H9 (cell line): ENCODE measurements at regions not wholly inside any gene's neighbourhood (a gene's known extent, or its start where the extent isn't known, plus 50 kb on each side); places are given as distances from the start of the nearest gene placed in this dataset.

Experiments
- DNase-seq: peaks from one replicate; pipeline ENCODE4 v3.0.0-alpha.2; 2017
- H2AFZ ChIP-seq: one replicate; pipeline ENCODE4 v1.6.1; 2013; ENCODE audit warnings: mild to moderate bottlenecking, low read length, control low read depth, moderate library complexity
- H2AK5ac ChIP-seq: 2 replicates; pipeline ENCODE4 v1.6.1; 2013; ENCODE audit warnings: low read length, control low read depth, mixed read lengths; ENCODE audit not compliant: insufficient read length
- H2BK120ac ChIP-seq: one replicate; pipeline ENCODE4 v1.6.1; 2013; ENCODE audit warnings: low read depth, mild to moderate bottlenecking, low read length, control low read depth, inconsistent platforms; ENCODE audit not compliant: poor library complexity, severe bottlenecking
- H2BK12ac ChIP-seq: 2 replicates; pipeline ENCODE4 v1.6.1; 2013; ENCODE audit warnings: low read length, control low read depth, mixed read lengths, low read depth; ENCODE audit not compliant: insufficient read length
- H2BK15ac ChIP-seq: 2 replicates; pipeline ENCODE4 v1.6.1; 2013; ENCODE audit warnings: low read depth, low read length, control low read depth
- H2BK20ac ChIP-seq: one replicate; pipeline ENCODE4 v1.6.1; 2013; ENCODE audit warnings: low read depth, mild to moderate bottlenecking, low read length, control low read depth, inconsistent platforms; ENCODE audit not compliant: poor library complexity, severe bottlenecking
- H2BK5ac ChIP-seq: 2 replicates; pipeline ENCODE4 v1.6.1; 2013; ENCODE audit warnings: low read length, control low read depth, mixed read lengths; ENCODE audit not compliant: insufficient read length
- H3K14ac ChIP-seq: 2 replicates; pipeline ENCODE4 v1.6.1; 2013; ENCODE audit warnings: low read length, control low read depth; ENCODE audit not compliant: insufficient read depth
- H3K18ac ChIP-seq: 2 replicates; pipeline ENCODE4 v1.6.1; 2013; ENCODE audit warnings: low read depth, mild to moderate bottlenecking, mixed read lengths, low read length, control low read depth; ENCODE audit not compliant: insufficient read length
- H3K23ac ChIP-seq: 2 replicates; pipeline ENCODE4 v1.6.1; 2013; ENCODE audit warnings: low read length, control low read depth, mixed read lengths, low read depth; ENCODE audit not compliant: insufficient read length
- H3K23me2 ChIP-seq: 2 replicates; pipeline ENCODE4 v1.6.1; 2013; ENCODE audit warnings: low read depth, mild to moderate bottlenecking, mixed read lengths, low read length, control low read depth; ENCODE audit not compliant: insufficient read length, poor library complexity, severe bottlenecking
- H3K27ac ChIP-seq: 2 replicates; pipeline ENCODE4 v1.5.1; 2013; ENCODE audit warnings: low read length, control low read depth, mixed read lengths, low read depth; ENCODE audit not compliant: insufficient read length
- H3K27me3 ChIP-seq: 2 replicates; pipeline ENCODE4 v1.6.1; 2013; ENCODE audit warnings: low read length, control low read depth, inconsistent platforms; ENCODE audit not compliant: insufficient read depth
- H3K4ac ChIP-seq: 2 replicates; pipeline ENCODE4 v1.6.1; 2013; ENCODE audit warnings: low read depth, mild to moderate bottlenecking, control low read depth, inconsistent platforms, low read length, moderate library complexity
- H3K4me1 ChIP-seq: 2 replicates; pipeline ENCODE4 v1.6.1; 2013; ENCODE audit warnings: low read length, control low read depth, inconsistent platforms; ENCODE audit not compliant: insufficient read depth
- H3K4me2 ChIP-seq: 2 replicates; pipeline ENCODE4 v1.6.1; 2013; ENCODE audit warnings: low read length, control low read depth, mixed read lengths; ENCODE audit not compliant: insufficient read length, insufficient read depth
- H3K56ac ChIP-seq: 2 replicates; pipeline ENCODE4 v1.6.1; 2013; ENCODE audit warnings: low read depth, mild to moderate bottlenecking, mixed read lengths, low read length, control low read depth; ENCODE audit not compliant: insufficient read length
- H3K79me1 ChIP-seq: 2 replicates; pipeline ENCODE4 v1.6.1; 2013; ENCODE audit warnings: low read depth, mild to moderate bottlenecking, moderate library complexity, low read length, control low read depth, inconsistent platforms; ENCODE audit not compliant: insufficient read depth, poor library complexity, severe bottlenecking
- H3K79me2 ChIP-seq: 2 replicates; pipeline ENCODE4 v1.6.1; 2013; ENCODE audit warnings: low read length, control low read depth, inconsistent platforms; ENCODE audit not compliant: insufficient read depth
- H3K9ac ChIP-seq: 2 replicates; pipeline ENCODE4 v1.6.1; 2013; ENCODE audit warnings: low read length, control low read depth, mixed read lengths; ENCODE audit not compliant: insufficient read length; ENCODE audit errors: extremely low read depth
- H3K9me3 ChIP-seq: one replicate; pipeline ENCODE4 v1.6.1; 2013; ENCODE audit warnings: low read depth, low read length, inconsistent platforms; ENCODE audit not compliant: control insufficient read depth
- H3T11ph ChIP-seq: one replicate; pipeline ENCODE4 v1.6.1; 2013; ENCODE audit warnings: mild to moderate bottlenecking, low read length, control low read depth, inconsistent platforms
- H4K20me1 ChIP-seq: one replicate; pipeline ENCODE4 v1.6.1; 2013; ENCODE audit not compliant: control insufficient read depth, insufficient read length, insufficient read depth
- H4K5ac ChIP-seq: 2 replicates; pipeline ENCODE4 v1.6.1; 2013; ENCODE audit warnings: low read depth, mild to moderate bottlenecking, mixed read lengths, low read length, control low read depth; ENCODE audit not compliant: insufficient read length
- H4K8ac ChIP-seq: replicated peaks from 2 replicates; pipeline ENCODE4 v1.6.1; 2013; ENCODE audit warnings: low read length, control low read depth, mixed read lengths, low read depth; ENCODE audit not compliant: insufficient read length
- H4K91ac ChIP-seq: 2 replicates; pipeline ENCODE4 v1.6.1; 2013; ENCODE audit warnings: low read depth, mild to moderate bottlenecking, moderate library complexity, mixed read lengths, low read length, control low read depth; ENCODE audit not compliant: insufficient read length
- H3K27ac Mint-ChIP-seq, 3 experiments: 2 replicates in 2 of 3; 3 replicates in 1 of 3; pipeline ENCODE4 v1.8.0; 2020 to 2021; ENCODE audit warnings: mixed read lengths in 3 of 3, mild to moderate bottlenecking in 1 of 3, moderate library complexity in 1 of 3
- H3K27me3 Mint-ChIP-seq: 2 replicates; pipeline ENCODE4 v1.8.0; 2021; ENCODE audit warnings: low read depth, mild to moderate bottlenecking, moderate library complexity, mixed read lengths
- H3K36me3 Mint-ChIP-seq, 3 experiments: 2 replicates in 2 of 3; 3 replicates in 1 of 3; pipeline ENCODE4 v1.8.0; 2020 to 2021; ENCODE audit warnings: low read depth in 3 of 3, mixed read lengths in 3 of 3; ENCODE audit not compliant: insufficient read depth in 1 of 3
- H3K4me1 Mint-ChIP-seq, 2 experiments: 2 replicates each; pipeline ENCODE4 v1.8.0; 2020; ENCODE audit warnings: mixed read lengths in 2 of 2
- H3K4me3 Mint-ChIP-seq, 2 experiments: 2 replicates in 1 of 2; 3 replicates in 1 of 2; pipeline ENCODE4 v1.8.0; 2020 to 2021; ENCODE audit warnings: mild to moderate bottlenecking in 2 of 2, mixed read lengths in 2 of 2, moderate library complexity in 1 of 2
- H3K9me3 Mint-ChIP-seq, 2 experiments: 2 replicates in 1 of 2; 3 replicates in 1 of 2; pipeline ENCODE4 v1.8.0; 2020; ENCODE audit warnings: mild to moderate bottlenecking in 2 of 2, mixed read lengths in 2 of 2, moderate library complexity in 1 of 2
- CTCF ChIP-seq: fragments of 200-600 bp; sonication (generic); conservative IDR thresholded peaks from 3 replicates; pipeline ENCODE4 v1.8.0; 2021; ENCODE audit warnings: antibody characterized with exemption, mild to moderate bottlenecking
- WGBS: extraction: QIAGEN DNeasy Blood & Tissue Kit; methylation state at CpG from one replicate; pipeline ENCODE4 v1.1.7; 2013; ENCODE audit warnings: missing lambda C conversion rate, low lambda C conversion rate, mixed read lengths; ENCODE audit not compliant: insufficient read length; ENCODE audit errors: extremely low coverage; 5-methylcytosine and 5-hydroxymethylcytosine counted together

GRCh38 chr5:145246961-145247744, 588.0 kb downstream of the PRELID2 start:
- no peaks in the 10 kb centered on the region for H4K20me1 ChIP-seq
- H4K8ac ChIP-seq = no peak overlapping the region
- no peak overlapping the region for H3T11ph ChIP-seq
- no peak overlapping the region for H2BK15ac ChIP-seq
- no peaks in the 10 kb centered on the region for H3K9me3 ChIP-seq
- peaks cover 37 to 41% of the 10 kb centered on the region in 2 experiments for H3K4me1 Mint-ChIP-seq
- H3K4me2 ChIP-seq = no peak overlapping the region
- H3K79me1 ChIP-seq = no peaks in the 10 kb centered on the region
- H3K79me2 ChIP-seq = no peaks in the 10 kb centered on the region
- no peak overlapping the region for H3K56ac ChIP-seq
- no peak overlapping the region for H3K4me3 Mint-ChIP-seq
- no peaks in the 10 kb centered on the region for H3K9me3 Mint-ChIP-seq
- no peak overlapping the region for H2AK5ac ChIP-seq
- no peak overlapping the region for H3K23ac ChIP-seq
- no peak overlapping the region for H4K91ac ChIP-seq
- H2BK20ac ChIP-seq = no peak overlapping the region
- H3K27ac ChIP-seq = peak overlapping the region; percentile 49
- no CpG with 5 or more reads among the region's 4 CpGs for whole genome bisulfite sequencing
- no peak overlapping the region for H3K9ac ChIP-seq
- peaks cover 11% of the 10 kb centered on the region; the same call in 1 of the 2 replicates for H3K4me1 ChIP-seq
- no peak overlapping the region for H4K5ac ChIP-seq
- no peak overlapping the region for H2BK120ac ChIP-seq
- no peak overlapping the region for H3K18ac ChIP-seq
- H3K27me3 ChIP-seq = no peaks in the 10 kb centered on the region
- no peaks in the 10 kb centered on the region for H3K23me2 ChIP-seq
- no peak overlapping the region for H2BK5ac ChIP-seq
- H3K27me3 Mint-ChIP-seq = no peaks in the 10 kb centered on the region
- no peak overlapping the region for H2AFZ ChIP-seq
- H3K14ac ChIP-seq = no peak overlapping the region
- peak overlapping the region; percentile 16 to 23 (median 19); a peak in 5 of 7 replicates for H3K27ac Mint-ChIP-seq
- no peak overlapping the region for H3K4ac ChIP-seq
- H2BK12ac ChIP-seq = no peak overlapping the region
- TF ChIP-seq CTCF = no peak
- H3K36me3 Mint-ChIP-seq = no peaks in the 10 kb centered on the region; a peak in 1 of 7 replicates
- no peak for DNase-seq
